Neural progenitor cell (in vitro differentiated cells): ENCODE measurements at regions not wholly inside any gene's neighbourhood (a gene's known extent, or its start where the extent isn't known, plus 50 kb on each side); places are given as distances from the start of the nearest gene placed in this dataset.

Experiments
- DNase-seq: peaks from one replicate; pipeline ENCODE4 v3.0.0-alpha.2; 2016; ENCODE audit warnings: low spot score
- H2AFZ ChIP-seq: fragments of 200-600 bp; sonication (generic); replicated peaks from 2 replicates; pipeline ENCODE4 v1.6.1; 2016; ENCODE audit warnings: antibody characterized with exemption
- H3F3A ChIP-seq: fragments of 200-600 bp; sonication (generic); 2 replicates; pipeline ENCODE4 v1.6.1; 2016; ENCODE audit warnings: antibody characterized with exemption, low read depth
- H3K27ac ChIP-seq: fragments of 200-600 bp; sonication (generic); 2 replicates; pipeline ENCODE4 v1.5.1; 2016; ENCODE audit warnings: mild to moderate bottlenecking
- H3K27me3 ChIP-seq: fragments of 200-600 bp; sonication (generic); 2 replicates; pipeline ENCODE4 v1.6.1; 2016; ENCODE audit warnings: mild to moderate bottlenecking, moderate library complexity
- H3K36me3 ChIP-seq: fragments of 200-600 bp; sonication (generic); 2 replicates; pipeline ENCODE4 v1.5.1; 2016
- H3K4me1 ChIP-seq: fragments of 200-600 bp; sonication (generic); 2 replicates; pipeline ENCODE4 v1.6.1; 2016; ENCODE audit warnings: mixed run types
- H3K4me2 ChIP-seq: fragments of 200-600 bp; sonication (generic); 2 replicates; pipeline ENCODE4 v1.6.1; 2016
- H3K4me3 ChIP-seq: fragments of 200-600 bp; sonication (generic); 2 replicates; pipeline ENCODE4 v1.5.1; 2016
- H3K79me2 ChIP-seq: fragments of 200-600 bp; sonication (generic); 2 replicates; pipeline ENCODE4 v1.6.1; 2016; ENCODE audit warnings: low read depth
- H3K9ac ChIP-seq: fragments of 200-600 bp; sonication (generic); 2 replicates; pipeline ENCODE4 v1.6.1; 2016
- H3K9me3 ChIP-seq: fragments of 200-600 bp; sonication (generic); 2 replicates; pipeline ENCODE4 v1.5.1; 2016; ENCODE audit warnings: low read depth
- H4K20me1 ChIP-seq: fragments of 200-600 bp; sonication (generic); 2 replicates; pipeline ENCODE4 v1.6.1; 2016; ENCODE audit warnings: low read depth
- H3K27ac Mint-ChIP-seq: 3 replicates; pipeline ENCODE4 v1.8.0; 2021; ENCODE audit warnings: mixed read lengths
- H3K27me3 Mint-ChIP-seq: 2 replicates; pipeline ENCODE4 v1.8.0; 2022; ENCODE audit warnings: low read depth, mild to moderate bottlenecking, inconsistent platforms, moderate library complexity, mixed read lengths; ENCODE audit not compliant: insufficient read depth
- H3K36me3 Mint-ChIP-seq: 3 replicates; pipeline ENCODE4 v1.8.0; 2021; ENCODE audit warnings: mixed read lengths
- H3K4me1 Mint-ChIP-seq: 3 replicates; pipeline ENCODE4 v1.8.0; 2021; ENCODE audit warnings: mixed read lengths
- H3K4me3 Mint-ChIP-seq: 3 replicates; pipeline ENCODE4 v1.8.0; 2021; ENCODE audit warnings: mild to moderate bottlenecking, moderate library complexity, mixed read lengths
- H3K9me3 Mint-ChIP-seq: 3 replicates; pipeline ENCODE4 v1.8.0; 2020; ENCODE audit warnings: mixed read lengths
- CTCF ChIP-seq: fragments of 200-600 bp; sonication (generic); IDR thresholded peaks from 2 replicates; pipeline ENCODE4 v1.5.1; 2017; ENCODE audit warnings: antibody characterized with exemption, mild to moderate bottlenecking
- EZH2 ChIP-seq: fragments of 200-600 bp; sonication (generic); IDR thresholded peaks from 2 replicates; pipeline ENCODE4 v1.6.1; 2017; ENCODE audit warnings: antibody characterized with exemption, mild to moderate bottlenecking, moderate library complexity
- EZH2phosphoT487 ChIP-seq: fragments of 200-600 bp; sonication (generic); IDR thresholded peaks from 2 replicates; pipeline ENCODE4 v1.6.1; 2017; ENCODE audit warnings: antibody characterized with exemption

GRCh38 chr9:124120272-124120671, 108.7 kb downstream of the LHX2 start:
- H2AFZ ChIP-seq, result no peak overlapping the region
- Mint-ChIP-seq H3K36me3 (no peaks in the 10 kb centered on the region), H3K4me1 (peaks cover 5% of the 10 kb centered on the region), H3K9me3 (peaks cover 14% of the 10 kb centered on the region), H3K27me3 (peaks cover 3% of the 10 kb centered on the region), H3K4me3 (no peak overlapping the region), H3K27ac (no peak overlapping the region)
- peaks cover 2% of the 10 kb centered on the region for H4K20me1 ChIP-seq
- no peak for DNase-seq
- no peaks in the 10 kb centered on the region for H3K79me2 ChIP-seq
- H3K4me1 ChIP-seq, result peaks cover 13% of the 10 kb centered on the region
- H3K9ac ChIP-seq, result no peak overlapping the region
- peaks cover 4% of the 10 kb centered on the region for H3F3A ChIP-seq
- H3K27ac ChIP-seq, result no peak overlapping the region
- H3K27me3 ChIP-seq, result no peaks in the 10 kb centered on the region
- H3K9me3 ChIP-seq, result no peaks in the 10 kb centered on the region
- no peak overlapping the region for H3K4me2 ChIP-seq
- TF ChIP-seq EZH2phosphoT487 (no peak), EZH2 (no peak), CTCF (no peak)
- H3K4me3 ChIP-seq, result no peak overlapping the region
- H3K36me3 ChIP-seq, result no peaks in the 10 kb centered on the region

GRCh38 chr9:124121725-124122124, 110.2 kb downstream of the LHX2 start:
- Mint-ChIP-seq H3K4me1 (peaks cover 9% of the 10 kb centered on the region), H3K9me3 (peaks cover 6% of the 10 kb centered on the region), H3K27me3 (peaks cover 6% of the 10 kb centered on the region), H3K36me3 (no peaks in the 10 kb centered on the region), H3K27ac (no peak overlapping the region), H3K4me3 (no peak overlapping the region)
- TF ChIP-seq EZH2phosphoT487 (no peak), CTCF (no peak), EZH2 (no peak)
- H3K4me1 ChIP-seq, result peaks cover 21% of the 10 kb centered on the region
- no peak overlapping the region for H3K4me2 ChIP-seq
- no peak overlapping the region for H3K27ac ChIP-seq
- H3K79me2 ChIP-seq, result no peaks in the 10 kb centered on the region
- H4K20me1 ChIP-seq, result peaks cover 11% of the 10 kb centered on the region
- H3F3A ChIP-seq, result peaks cover 19% of the 10 kb centered on the region
- H3K9ac ChIP-seq, result no peak overlapping the region
- no peak overlapping the region for H3K4me3 ChIP-seq
- no peak for DNase-seq
- no peak overlapping the region for H2AFZ ChIP-seq
- no peaks in the 10 kb centered on the region for H3K36me3 ChIP-seq
- no peaks in the 10 kb centered on the region for H3K9me3 ChIP-seq
- no peaks in the 10 kb centered on the region for H3K27me3 ChIP-seq

- no peak overlapping the region for H3K27ac ChIP-seq
- no peak overlapping the region for H2AFZ ChIP-seq
- Mint-ChIP-seq H3K36me3 (no peaks in the 10 kb centered on the region), H3K4me3 (no peak overlapping the region), H3K27me3 (peaks cover 8% of the 10 kb centered on the region), H3K9me3 (peaks cover 3% of the 10 kb centered on the region), H3K27ac (no peak overlapping the region), H3K4me1 (peaks cover 9% of the 10 kb centered on the region)
- peaks cover 19% of the 10 kb centered on the region for H3F3A ChIP-seq
- H3K9ac ChIP-seq, result no peak overlapping the region
- H3K4me3 ChIP-seq, result no peak overlapping the region
- H3K4me2 ChIP-seq, result no peak overlapping the region
- peaks cover 13% of the 10 kb centered on the region for H4K20me1 ChIP-seq
- TF ChIP-seq EZH2phosphoT487, result no peak
- no peak for TF ChIP-seq CTCF
- no peak for TF ChIP-seq EZH2
- H3K79me2 ChIP-seq, result no peaks in the 10 kb centered on the region
- DNase-seq, result no peak
- H3K9me3 ChIP-seq, result no peaks in the 10 kb centered on the region
- H3K36me3 ChIP-seq, result no peaks in the 10 kb centered on the region
- no peaks in the 10 kb centered on the region for H3K27me3 ChIP-seq
- H3K4me1 ChIP-seq, result peaks cover 21% of the 10 kb centered on the region
Observed at GRCh38 chr9:124122321-124122720, 110.8 kb downstream of the LHX2 start.
